ENCODE measurements at regions not wholly inside any gene's neighbourhood (a gene's known extent, or its start where the extent isn't known, plus 50 kb on each side); places are given as distances from the start of the nearest gene placed in this dataset.
"Not testable (repeated sequence)": the region's sequence is repeated elsewhere in the genome, so short reads cannot be mapped to it uniquely, and the experiment has no call there.

DNA sequence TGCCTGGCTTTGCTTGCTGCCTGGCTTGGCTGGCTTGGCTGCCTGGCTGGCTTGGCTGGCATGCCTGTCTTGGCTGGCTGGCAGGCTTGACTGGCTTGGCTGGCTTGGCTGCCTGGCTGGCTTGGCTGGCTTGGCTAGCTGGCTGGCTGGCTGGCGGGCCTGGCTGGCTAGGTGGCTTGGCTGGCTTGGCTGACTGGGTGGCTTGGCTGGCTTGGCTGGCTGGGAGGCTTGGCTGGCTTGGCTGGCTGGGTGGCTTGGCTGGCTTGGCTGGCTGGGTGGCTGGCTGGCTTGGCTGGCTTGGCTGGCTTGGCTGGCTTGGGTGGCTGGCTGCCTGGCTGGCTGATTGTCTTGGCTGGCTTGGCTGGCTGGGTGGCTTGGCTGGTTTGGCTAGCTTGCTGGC is 2826.4 kb downstream of the RPIA start:
- TF ChIP-seq, protein P1, sequence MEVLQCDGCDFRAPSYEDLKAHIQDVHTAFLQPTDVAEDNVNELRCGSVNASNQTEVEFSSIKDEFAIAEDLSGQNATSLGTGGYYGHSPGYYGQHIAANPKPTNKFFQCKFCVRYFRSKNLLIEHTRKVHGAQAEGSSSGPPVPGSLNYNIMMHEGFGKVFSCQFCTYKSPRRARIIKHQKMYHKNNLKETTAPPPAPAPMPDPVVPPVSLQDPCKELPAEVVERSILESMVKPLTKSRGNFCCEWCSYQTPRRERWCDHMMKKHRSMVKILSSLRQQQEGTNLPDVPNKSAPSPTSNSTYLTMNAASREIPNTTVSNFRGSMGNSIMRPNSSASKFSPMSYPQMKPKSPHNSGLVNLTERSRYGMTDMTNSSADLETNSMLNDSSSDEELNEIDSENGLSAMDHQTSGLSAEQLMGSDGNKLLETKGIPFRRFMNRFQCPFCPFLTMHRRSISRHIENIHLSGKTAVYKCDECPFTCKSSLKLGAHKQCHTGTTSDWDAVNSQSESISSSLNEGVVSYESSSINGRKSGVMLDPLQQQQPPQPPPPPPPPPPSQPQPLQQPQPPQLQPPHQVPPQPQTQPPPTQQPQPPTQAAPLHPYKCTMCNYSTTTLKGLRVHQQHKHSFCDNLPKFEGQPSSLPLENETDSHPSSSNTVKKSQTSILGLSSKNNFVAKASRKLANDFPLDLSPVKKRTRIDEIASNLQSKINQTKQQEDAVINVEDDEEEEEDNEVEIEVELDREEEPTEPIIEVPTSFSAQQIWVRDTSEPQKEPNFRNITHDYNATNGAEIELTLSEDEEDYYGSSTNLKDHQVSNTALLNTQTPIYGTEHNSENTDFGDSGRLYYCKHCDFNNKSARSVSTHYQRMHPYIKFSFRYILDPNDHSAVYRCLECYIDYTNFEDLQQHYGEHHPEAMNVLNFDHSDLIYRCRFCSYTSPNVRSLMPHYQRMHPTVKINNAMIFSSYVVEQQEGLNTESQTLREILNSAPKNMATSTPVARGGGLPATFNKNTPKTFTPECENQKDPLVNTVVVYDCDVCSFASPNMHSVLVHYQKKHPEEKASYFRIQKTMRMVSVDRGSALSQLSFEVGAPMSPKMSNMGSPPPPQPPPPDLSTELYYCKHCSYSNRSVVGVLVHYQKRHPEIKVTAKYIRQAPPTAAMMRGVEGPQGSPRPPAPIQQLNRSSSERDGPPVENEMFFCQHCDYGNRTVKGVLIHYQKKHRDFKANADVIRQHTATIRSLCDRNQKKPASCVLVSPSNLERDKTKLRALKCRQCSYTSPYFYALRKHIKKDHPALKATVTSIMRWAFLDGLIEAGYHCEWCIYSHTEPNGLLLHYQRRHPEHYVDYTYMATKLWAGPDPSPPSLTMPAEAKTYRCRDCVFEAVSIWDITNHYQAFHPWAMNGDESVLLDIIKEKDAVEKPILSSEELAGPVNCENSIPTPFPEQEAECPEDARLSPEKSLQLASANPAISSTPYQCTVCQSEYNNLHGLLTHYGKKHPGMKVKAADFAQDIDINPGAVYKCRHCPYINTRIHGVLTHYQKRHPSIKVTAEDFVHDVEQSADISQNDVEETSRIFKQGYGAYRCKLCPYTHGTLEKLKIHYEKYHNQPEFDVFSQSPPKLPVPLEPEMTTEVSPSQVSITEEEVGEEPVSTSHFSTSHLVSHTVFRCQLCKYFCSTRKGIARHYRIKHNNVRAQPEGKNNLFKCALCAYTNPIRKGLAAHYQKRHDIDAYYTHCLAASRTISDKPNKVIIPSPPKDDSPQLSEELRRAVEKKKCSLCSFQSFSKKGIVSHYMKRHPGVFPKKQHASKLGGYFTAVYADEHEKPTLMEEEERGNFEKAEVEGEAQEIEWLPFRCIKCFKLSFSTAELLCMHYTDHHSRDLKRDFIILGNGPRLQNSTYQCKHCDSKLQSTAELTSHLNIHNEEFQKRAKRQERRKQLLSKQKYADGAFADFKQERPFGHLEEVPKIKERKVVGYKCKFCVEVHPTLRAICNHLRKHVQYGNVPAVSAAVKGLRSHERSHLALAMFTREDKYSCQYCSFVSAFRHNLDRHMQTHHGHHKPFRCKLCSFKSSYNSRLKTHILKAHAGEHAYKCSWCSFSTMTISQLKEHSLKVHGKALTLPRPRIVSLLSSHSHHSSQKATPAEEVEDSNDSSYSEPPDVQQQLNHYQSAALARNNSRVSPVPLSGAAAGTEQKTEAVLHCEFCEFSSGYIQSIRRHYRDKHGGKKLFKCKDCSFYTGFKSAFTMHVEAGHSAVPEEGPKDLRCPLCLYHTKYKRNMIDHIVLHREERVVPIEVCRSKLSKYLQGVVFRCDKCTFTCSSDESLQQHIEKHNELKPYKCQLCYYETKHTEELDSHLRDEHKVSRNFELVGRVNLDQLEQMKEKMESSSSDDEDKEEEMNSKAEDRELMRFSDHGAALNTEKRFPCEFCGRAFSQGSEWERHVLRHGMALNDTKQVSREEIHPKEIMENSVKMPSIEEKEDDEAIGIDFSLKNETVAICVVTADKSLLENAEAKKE (CRISPR knock-in tag; IDR thresholded peaks at IDR 0.05): not testable (repeated sequence)
- TF ChIP-seq, protein P2, sequence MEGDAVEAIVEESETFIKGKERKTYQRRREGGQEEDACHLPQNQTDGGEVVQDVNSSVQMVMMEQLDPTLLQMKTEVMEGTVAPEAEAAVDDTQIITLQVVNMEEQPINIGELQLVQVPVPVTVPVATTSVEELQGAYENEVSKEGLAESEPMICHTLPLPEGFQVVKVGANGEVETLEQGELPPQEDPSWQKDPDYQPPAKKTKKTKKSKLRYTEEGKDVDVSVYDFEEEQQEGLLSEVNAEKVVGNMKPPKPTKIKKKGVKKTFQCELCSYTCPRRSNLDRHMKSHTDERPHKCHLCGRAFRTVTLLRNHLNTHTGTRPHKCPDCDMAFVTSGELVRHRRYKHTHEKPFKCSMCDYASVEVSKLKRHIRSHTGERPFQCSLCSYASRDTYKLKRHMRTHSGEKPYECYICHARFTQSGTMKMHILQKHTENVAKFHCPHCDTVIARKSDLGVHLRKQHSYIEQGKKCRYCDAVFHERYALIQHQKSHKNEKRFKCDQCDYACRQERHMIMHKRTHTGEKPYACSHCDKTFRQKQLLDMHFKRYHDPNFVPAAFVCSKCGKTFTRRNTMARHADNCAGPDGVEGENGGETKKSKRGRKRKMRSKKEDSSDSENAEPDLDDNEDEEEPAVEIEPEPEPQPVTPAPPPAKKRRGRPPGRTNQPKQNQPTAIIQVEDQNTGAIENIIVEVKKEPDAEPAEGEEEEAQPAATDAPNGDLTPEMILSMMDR (conservative IDR thresholded peaks at IDR 0.05; ENCODE audit: low read depth in 2 of 2): not testable (repeated sequence)
- TF ChIP-seq EZH2phosphoT487 (IDR thresholded peaks at IDR 0.05; ENCODE audit: unreplicated experiment); POLR2AphosphoS5 (IDR thresholded peaks at IDR 0.05; ENCODE audit: low read depth); EZH2 (IDR thresholded peaks at IDR 0.05; ENCODE audit: low read depth, unreplicated experiment); JUNB (IDR thresholded peaks at IDR 0.05; ENCODE audit: unreplicated experiment); NANOG (IDR thresholded peaks at IDR 0.05; ENCODE audit: borderline replicate concordance); ZNF331 (CRISPR knock-in tag; IDR thresholded peaks at IDR 0.05; ENCODE audit: low read depth); CREB1 (CRISPR knock-in tag; IDR thresholded peaks at IDR 0.05; ENCODE audit: low read depth); STAT1 (IDR thresholded peaks at IDR 0.05; ENCODE audit: unreplicated experiment); ZNF114 (CRISPR knock-in tag; IDR thresholded peaks at IDR 0.05): not testable (repeated sequence)
- TF ChIP-seq, protein P3, sequence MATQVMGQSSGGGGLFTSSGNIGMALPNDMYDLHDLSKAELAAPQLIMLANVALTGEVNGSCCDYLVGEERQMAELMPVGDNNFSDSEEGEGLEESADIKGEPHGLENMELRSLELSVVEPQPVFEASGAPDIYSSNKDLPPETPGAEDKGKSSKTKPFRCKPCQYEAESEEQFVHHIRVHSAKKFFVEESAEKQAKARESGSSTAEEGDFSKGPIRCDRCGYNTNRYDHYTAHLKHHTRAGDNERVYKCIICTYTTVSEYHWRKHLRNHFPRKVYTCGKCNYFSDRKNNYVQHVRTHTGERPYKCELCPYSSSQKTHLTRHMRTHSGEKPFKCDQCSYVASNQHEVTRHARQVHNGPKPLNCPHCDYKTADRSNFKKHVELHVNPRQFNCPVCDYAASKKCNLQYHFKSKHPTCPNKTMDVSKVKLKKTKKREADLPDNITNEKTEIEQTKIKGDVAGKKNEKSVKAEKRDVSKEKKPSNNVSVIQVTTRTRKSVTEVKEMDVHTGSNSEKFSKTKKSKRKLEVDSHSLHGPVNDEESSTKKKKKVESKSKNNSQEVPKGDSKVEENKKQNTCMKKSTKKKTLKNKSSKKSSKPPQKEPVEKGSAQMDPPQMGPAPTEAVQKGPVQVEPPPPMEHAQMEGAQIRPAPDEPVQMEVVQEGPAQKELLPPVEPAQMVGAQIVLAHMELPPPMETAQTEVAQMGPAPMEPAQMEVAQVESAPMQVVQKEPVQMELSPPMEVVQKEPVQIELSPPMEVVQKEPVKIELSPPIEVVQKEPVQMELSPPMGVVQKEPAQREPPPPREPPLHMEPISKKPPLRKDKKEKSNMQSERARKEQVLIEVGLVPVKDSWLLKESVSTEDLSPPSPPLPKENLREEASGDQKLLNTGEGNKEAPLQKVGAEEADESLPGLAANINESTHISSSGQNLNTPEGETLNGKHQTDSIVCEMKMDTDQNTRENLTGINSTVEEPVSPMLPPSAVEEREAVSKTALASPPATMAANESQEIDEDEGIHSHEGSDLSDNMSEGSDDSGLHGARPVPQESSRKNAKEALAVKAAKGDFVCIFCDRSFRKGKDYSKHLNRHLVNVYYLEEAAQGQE (IDR thresholded peaks at IDR 0.05; ENCODE audit: unreplicated experiment): not testable (repeated sequence)

All from GM23338 (cell line).